ENCODE measurements at regions not wholly inside any gene's neighbourhood (a gene's known extent, or its start where the extent isn't known, plus 50 kb on each side); places are given as distances from the start of the nearest gene placed in this dataset.
"Not testable (repeated sequence)": the region's sequence is repeated elsewhere in the genome, so short reads cannot be mapped to it uniquely, and the experiment has no call there.

GRCh38 chr10:33956322-33956721 lies 621.9 kb upstream of the NRP1 start:
- not testable (repeated sequence) for DNase-seq

GRCh38 chr10:33955676-33956075 lies 621.2 kb upstream of the NRP1 start:
- DNase-seq, result no peak

- DNase-seq, result no peak
Observed at GRCh38 chr10:33952692-33953360, 618.4 kb upstream of the NRP1 start.

DNA sequence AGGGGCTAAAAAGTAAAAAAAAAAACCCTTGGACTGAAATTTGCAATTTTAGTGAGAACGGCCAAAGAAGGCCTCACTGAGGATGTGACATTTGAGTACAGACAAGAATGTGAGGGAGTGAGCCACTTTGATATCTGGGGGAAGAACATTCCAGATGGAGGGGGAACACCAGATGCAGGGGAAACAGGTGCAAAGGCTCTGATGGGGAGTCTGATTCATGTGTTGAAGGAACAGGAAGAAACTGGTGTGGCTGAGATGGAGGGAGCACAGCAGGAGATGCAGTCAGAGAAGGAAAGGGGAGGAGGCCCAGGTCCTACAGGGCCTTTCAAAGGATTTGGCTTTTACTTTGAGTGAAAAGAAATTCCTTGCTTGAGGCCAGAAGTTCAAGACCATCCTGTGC lies 615.7 kb upstream of the NRP1 start:
- no peak for DNase-seq

DNA sequence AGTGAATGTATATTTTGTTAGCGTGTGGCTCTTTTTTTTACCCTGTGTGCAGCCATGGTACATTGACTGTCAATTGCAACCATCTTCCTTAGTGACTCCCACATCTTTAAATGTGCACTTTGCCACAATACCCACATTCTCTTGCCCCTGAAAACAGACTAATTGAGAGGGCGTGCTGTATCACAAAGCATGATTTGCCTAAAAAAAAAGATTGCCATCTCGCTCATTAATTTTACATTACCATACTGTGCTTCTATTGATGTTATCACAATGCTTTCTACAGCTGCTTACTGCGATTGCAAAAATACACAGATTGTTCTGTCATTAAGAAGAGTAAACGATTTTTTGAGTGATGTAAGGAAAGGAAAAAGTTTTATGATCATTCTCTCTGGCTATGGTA lies 613.1 kb upstream of the NRP1 start:
- DNase-seq, result no peak

GRCh38 chr10:33945051-33945450 lies 610.6 kb upstream of the NRP1 start:
- DNase-seq, result no peak

DNA sequence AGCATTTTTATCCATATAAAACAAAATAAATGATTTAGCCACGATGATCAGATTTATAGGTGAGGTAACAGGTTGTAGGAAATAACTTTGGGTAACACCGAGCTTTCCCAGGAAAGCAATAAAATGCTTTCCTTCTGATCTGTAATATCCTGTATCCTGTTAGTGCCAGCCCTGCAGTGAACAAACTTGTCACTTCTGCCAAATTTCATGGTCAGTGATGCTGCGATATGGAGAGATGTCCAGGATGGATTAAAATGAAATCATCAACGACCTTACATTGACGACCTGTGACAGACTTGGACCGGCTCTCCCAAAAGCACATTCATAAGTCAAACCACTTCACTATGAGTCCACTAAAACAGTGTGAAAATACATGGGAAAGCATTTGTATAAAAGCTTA lies 608.0 kb upstream of the NRP1 start:
- DNase-seq, result no peak

- DNase-seq, result no peak
Observed at GRCh38 chr10:33939892-33940291, 605.4 kb upstream of the NRP1 start.

DNA sequence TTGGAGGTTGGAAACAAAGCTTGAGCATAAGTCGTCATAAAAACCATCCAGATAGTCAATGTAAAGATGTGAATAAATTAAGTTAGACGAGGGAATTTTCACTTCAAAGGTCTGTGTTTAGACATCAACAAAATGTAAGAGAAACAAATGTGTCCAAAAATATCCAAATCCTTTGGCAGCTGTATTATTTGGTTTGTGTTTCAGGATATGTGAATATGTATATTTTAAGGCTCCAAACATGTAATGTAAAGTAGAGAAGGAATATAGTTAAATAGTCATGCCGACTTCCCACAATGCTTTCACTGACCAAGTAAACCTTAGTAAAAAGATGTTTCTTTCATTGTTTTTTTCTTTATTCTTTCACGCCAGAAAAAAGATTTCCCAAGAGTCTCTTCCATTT lies 604.9 kb upstream of the NRP1 start:
- no peak for DNase-seq

GRCh38 chr10:33938001-33938400 lies 603.5 kb upstream of the NRP1 start:
- DNase-seq, result no peak

- DNase-seq, result peak; percentile 87
Observed at GRCh38 chr10:33937036-33937730, 602.7 kb upstream of the NRP1 start.

- DNase-seq, result no peak
Observed at GRCh38 chr10:33935350-33935749, 600.9 kb upstream of the NRP1 start.

GRCh38 chr10:33930079-33930478 lies 595.6 kb upstream of the NRP1 start:
- DNase-seq, result no peak

DNA sequence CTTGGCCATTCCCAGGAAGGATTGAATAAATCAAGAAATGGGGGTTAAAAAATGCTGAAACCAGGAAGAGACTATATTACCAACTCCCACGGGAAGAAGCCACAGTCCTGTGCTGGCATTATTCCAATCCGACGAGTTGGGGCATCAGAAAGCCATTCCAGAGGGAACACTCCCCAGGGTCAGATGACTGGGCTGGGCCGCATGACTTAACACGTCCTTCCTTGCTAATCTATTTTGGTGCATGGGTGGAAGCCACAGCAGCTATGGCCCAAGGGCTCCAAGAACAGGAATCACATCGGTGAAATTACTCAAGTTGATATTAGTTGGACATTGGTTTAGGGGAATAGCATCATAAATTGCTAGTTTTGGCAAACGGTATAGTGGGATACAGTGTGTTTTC lies 592.9 kb upstream of the NRP1 start:
- no peak for DNase-seq

DNA sequence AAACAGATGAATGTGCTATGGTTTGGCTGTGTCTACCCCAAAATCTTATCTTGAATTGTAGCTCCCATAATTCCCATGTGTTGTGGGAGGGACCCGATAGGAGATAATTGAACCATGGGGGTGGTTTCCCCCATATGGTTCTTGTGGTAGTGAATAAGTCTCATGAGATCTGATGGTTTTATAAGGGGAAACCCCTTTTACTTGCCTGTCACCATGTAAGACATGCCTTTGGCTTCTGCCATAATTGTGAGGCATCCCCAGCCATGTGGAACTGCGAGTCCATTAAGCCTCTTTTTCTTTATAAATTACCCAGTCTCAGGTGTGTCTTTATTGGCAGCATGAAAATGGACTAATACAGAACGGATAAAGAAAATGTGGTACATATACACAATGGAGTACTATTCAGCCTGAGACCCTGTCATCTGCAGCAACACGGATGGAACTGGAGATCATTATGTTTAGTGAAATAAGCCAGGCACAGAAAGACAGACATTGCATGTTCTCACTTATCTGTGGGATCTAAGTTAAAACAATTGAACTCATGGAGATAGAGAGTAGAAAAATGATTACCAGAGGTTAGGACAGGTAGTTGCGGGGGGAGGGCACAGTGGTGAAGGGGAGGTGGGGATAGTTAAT lies 587.6 kb upstream of the NRP1 start:
- DNase-seq, result no peak

DNA sequence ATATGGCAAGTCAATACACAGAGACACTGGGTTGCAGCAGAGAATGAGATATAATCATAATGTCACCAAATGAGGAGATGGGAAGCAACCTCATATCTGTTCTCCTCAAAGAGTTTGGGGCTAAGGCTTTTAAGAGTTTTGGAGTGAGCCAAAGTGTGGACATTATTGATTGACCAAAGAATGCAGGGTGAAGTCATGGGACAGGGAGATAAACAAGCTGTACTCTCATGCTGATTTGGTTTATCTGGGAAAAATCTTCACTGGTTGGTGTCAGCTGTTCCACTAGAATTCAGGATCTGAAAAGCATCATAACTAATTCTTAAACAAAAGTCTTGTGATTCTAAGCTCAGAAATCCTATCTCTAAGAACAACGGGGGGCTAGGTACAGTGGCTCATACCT lies 585.9 kb upstream of the NRP1 start:
- DNase-seq, result no peak

- no peak for DNase-seq
Observed at GRCh38 chr10:33919244-33919643, 584.8 kb upstream of the NRP1 start.

DNA sequence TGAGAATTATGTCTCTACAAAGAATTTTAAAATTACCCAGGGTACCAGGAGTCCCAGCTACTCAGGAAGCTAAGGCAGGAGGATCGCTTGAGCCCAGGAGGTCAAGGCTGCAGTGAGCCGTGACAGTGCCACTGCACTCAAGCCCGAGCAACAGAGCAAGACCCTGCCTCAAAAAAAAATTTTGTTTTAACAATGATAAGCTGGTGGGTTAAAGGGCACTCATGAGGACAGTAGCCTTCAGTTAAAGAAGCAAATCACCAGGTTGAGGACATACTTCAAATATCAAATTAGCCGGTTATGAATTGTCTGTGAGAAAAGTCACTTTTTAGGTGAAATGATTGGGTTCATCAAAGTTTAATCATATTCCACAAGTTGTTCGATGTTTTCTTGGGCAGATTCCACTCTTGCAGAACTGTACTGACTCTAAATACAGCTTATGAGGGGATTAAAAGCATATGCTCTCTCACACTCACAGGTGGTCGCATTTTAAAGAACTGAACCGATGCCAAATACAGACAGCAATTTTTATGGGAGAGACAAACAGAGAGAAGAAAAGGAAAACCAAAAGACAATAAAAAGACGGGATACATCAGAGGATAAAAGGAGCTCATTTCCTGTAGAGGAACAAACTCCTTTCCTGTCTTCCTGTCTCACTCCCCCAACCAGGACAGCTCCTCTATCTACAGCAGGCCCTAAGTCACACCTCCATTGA lies 582.8 kb upstream of the NRP1 start:
- DNase-seq, result no peak

DNA sequence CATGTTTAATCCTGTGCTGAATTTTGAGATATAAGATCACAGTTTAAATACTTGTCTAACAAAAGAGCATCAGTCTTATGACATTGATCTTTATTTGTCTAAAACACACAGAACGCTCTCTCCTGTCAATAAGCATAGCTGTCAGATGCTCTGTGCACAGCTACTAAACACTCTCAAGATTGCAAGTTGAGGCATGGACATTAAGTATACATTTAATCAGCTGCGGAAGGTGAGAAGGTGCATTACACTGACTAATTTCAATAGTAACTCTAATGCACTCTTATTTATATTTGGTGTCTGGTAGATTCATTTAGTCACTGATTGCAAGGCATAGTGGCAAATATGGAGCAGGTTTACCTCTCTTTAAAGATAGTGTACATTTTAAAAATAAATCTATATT lies 580.3 kb upstream of the NRP1 start:
- no peak for DNase-seq

GRCh38 chr10:33913194-33913593 lies 578.7 kb upstream of the NRP1 start:
- DNase-seq, result no peak

DNA sequence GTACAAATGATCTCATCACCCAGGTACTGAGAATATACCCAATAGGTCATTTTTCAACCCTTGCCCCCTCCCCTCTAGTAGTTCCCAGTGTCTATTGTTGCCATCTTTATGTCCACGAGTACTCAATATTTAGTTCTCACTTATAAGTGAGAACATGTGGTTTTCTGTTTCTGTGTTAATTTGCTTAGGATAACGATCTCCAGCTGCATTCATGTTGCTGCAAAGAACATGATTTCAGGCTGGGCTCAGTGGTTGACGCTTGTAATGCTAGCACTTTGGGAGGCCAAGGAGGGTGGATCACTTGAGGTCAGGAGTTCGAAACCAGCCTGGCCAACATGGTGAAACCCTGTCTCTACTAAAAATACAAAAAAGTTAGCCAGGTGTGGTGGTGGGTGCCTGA lies 575.0 kb upstream of the NRP1 start:
- not testable (repeated sequence) for DNase-seq

DNA sequence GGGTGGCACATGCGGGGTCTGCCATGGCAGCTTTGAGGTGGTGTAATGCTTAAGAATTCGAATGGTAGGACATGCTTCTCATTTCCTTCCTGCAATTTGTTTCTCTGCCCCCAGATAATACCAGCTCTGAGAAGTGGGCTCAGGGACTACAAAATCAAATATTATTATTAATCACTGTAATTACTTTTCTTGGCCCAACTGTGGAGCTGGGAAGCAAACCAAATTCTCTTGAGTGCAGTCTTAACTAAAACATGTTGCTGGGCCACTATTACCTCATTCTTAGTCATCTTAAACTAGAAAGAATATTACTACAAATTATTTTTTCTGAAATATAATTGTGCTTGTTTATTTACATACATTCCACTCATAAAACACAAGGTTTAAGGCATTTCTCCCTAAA lies 566.7 kb upstream of the NRP1 start:
- DNase-seq, result no peak

DNA sequence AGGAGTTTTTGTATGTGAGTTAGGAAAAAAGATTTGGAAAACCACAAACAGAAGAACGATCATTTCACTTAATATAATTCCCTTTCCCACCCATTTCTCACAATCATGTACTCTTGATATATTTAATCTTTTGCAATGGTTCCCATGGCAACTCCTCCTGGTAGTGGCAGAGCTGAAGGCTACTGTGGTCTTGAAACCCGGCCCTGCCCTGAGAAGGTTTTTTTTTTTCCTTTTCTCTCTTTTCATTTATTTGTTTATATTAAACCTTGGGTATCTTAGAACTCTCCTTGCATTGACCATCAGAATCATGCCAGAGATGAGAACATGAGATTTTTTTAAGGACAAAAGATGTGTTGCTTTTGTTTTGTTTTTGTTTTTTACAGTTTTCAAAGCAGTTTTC lies 566.1 kb upstream of the NRP1 start:
- DNase-seq, result no peak

Measured in renal pelvis (tissue), 1 donor.